SJSA1 (cell line): ENCODE measurements at regions not wholly inside any gene's neighbourhood (a gene's known extent, or its start where the extent isn't known, plus 50 kb on each side); places are given as distances from the start of the nearest gene placed in this dataset.

Experiments
- DNase-seq, 2 experiments: peaks; one replicate each; pipeline ENCODE4 v3.0.0-alpha.2; 2015 to 2020; ENCODE audit warnings: low spot score in 2 of 2, low read depth in 1 of 2
- H3K27ac ChIP-seq: fragments of 250-450 bp; sonication (Bioruptor Pico); 2 replicates; pipeline ENCODE4 v1.5.1; 2020; ENCODE audit warnings: mild to moderate bottlenecking, moderate library complexity
- H3K27me3 ChIP-seq: fragments of 250-450 bp; sonication (Bioruptor Pico); replicated peaks from 2 replicates; pipeline ENCODE4 v1.5.1; 2020; ENCODE audit warnings: mild to moderate bottlenecking, moderate library complexity
- H3K36me3 ChIP-seq: fragments of 250-450 bp; sonication (Bioruptor Pico); 2 replicates; pipeline ENCODE4 v1.5.1; 2020; ENCODE audit warnings: mild to moderate bottlenecking
- H3K4me1 ChIP-seq: fragments of 250-450 bp; sonication (Bioruptor Pico); replicated peaks from 2 replicates; pipeline ENCODE4 v1.6.1; 2021; ENCODE audit warnings: mild to moderate bottlenecking
- H3K4me3 ChIP-seq: fragments of 250-450 bp; sonication (Bioruptor Pico); 2 replicates; pipeline ENCODE4 v1.5.1; 2020; ENCODE audit warnings: mild to moderate bottlenecking
- H3K9me3 ChIP-seq: fragments of 250-450 bp; sonication (Bioruptor Pico); replicated peaks from 2 replicates; pipeline ENCODE4 v1.5.1; 2020; ENCODE audit warnings: mild to moderate bottlenecking

GRCh38 chr16:62477796-62478195 lies 441.6 kb upstream of the CDH8 start:
- Histone ChIP-seq H3K27ac (no peak overlapping the region), H3K4me1 (no peaks in the 10 kb centered on the region), H3K4me3 (no peak overlapping the region), H3K36me3 (no peaks in the 10 kb centered on the region), H3K27me3 (no peaks in the 10 kb centered on the region), H3K9me3 (peaks cover 5% of the 10 kb centered on the region; the same call in 1 of the 2 replicates)
- DNase-seq: no peak

- no peak for DNase-seq
- Histone ChIP-seq H3K9me3 (peaks cover 10% of the 10 kb centered on the region), H3K27me3 (no peaks in the 10 kb centered on the region), H3K4me1 (no peaks in the 10 kb centered on the region), H3K36me3 (no peaks in the 10 kb centered on the region), H3K4me3 (no peak overlapping the region), H3K27ac (no peak overlapping the region)
These were observed 439.3 kb upstream of the CDH8 start for GRCh38 chr16:62475573-62475972.

- DNase-seq: no peak
- Histone ChIP-seq H3K27me3 (no peaks in the 10 kb centered on the region), H3K27ac (no peak overlapping the region), H3K4me3 (no peak overlapping the region), H3K9me3 (0 out of 2 replicates have a peak, but pooled peaks cover 3% of the 10 kb centered on the region), H3K4me1 (no peaks in the 10 kb centered on the region), H3K36me3 (no peaks in the 10 kb centered on the region)
These were observed 426.7 kb upstream of the CDH8 start for GRCh38 chr16:62462971-62463370.

- Histone ChIP-seq H3K36me3 (no peaks in the 10 kb centered on the region), H3K9me3 (no peaks in the 10 kb centered on the region), H3K27ac (no peak overlapping the region), H3K27me3 (no peaks in the 10 kb centered on the region), H3K4me1 (no peaks in the 10 kb centered on the region), H3K4me3 (no peak overlapping the region)
- no peak for DNase-seq
These were observed 414.1 kb upstream of the CDH8 start for GRCh38 chr16:62450291-62450690.

- Histone ChIP-seq H3K9me3 (no peaks in the 10 kb centered on the region), H3K27me3 (no peaks in the 10 kb centered on the region), H3K27ac (no peak overlapping the region), H3K36me3 (no peaks in the 10 kb centered on the region), H3K4me1 (no peaks in the 10 kb centered on the region), H3K4me3 (no peak overlapping the region)
- DNase-seq: no peak
These were observed 409.7 kb upstream of the CDH8 start for GRCh38 chr16:62445909-62446308.

- Histone ChIP-seq H3K27ac (no peak overlapping the region), H3K36me3 (no peaks in the 10 kb centered on the region)
- DNase-seq: no peak
These were observed 388.0 kb upstream of the CDH8 start for GRCh38 chr16:62424206-62424605.

GRCh38 chr16:62408760-62409159 lies 372.5 kb upstream of the CDH8 start:
- Histone ChIP-seq H3K4me3 (no peak overlapping the region), H3K4me1 (no peaks in the 10 kb centered on the region), H3K9me3 (no peaks in the 10 kb centered on the region), H3K36me3 (no peaks in the 10 kb centered on the region), H3K27ac (no peak overlapping the region), H3K27me3 (no peaks in the 10 kb centered on the region)
- DNase-seq: no peak

More at GRCh38 chr16:62424206-62424605, 388.0 kb upstream of the CDH8 start:
- no peaks in the 10 kb centered on the region for H3K27me3 ChIP-seq
- H3K4me1 ChIP-seq: no peaks in the 10 kb centered on the region
- H3K9me3 ChIP-seq: no peaks in the 10 kb centered on the region; the same call in none of the 2 replicates
- H3K4me3 ChIP-seq: no peak overlapping the region

GRCh38 chr16:62406387-62406786 lies 370.1 kb upstream of the CDH8 start:
- H3K4me1 ChIP-seq: no peaks in the 10 kb centered on the region
- H3K27ac ChIP-seq: no peak overlapping the region
- no peaks in the 10 kb centered on the region; the same call in 1 of the 2 replicates for H3K9me3 ChIP-seq
- no peaks in the 10 kb centered on the region for H3K27me3 ChIP-seq
- no peak overlapping the region for H3K4me3 ChIP-seq
- no peaks in the 10 kb centered on the region for H3K36me3 ChIP-seq
- DNase-seq: no peak

GRCh38 chr16:62404842-62405611 lies 368.8 kb upstream of the CDH8 start:
- Histone ChIP-seq H3K36me3 (no peaks in the 10 kb centered on the region), H3K27me3 (no peaks in the 10 kb centered on the region), H3K4me1 (no peaks in the 10 kb centered on the region), H3K27ac (no peak overlapping the region), H3K9me3 (no peaks in the 10 kb centered on the region; the same call in 1 of the 2 replicates), H3K4me3 (no peak overlapping the region)
- DNase-seq: no peak

GRCh38 chr16:62392698-62393097 lies 356.5 kb upstream of the CDH8 start:
- Histone ChIP-seq H3K4me1 (no peaks in the 10 kb centered on the region), H3K36me3 (no peaks in the 10 kb centered on the region), H3K9me3 (no peaks in the 10 kb centered on the region), H3K4me3 (no peak overlapping the region), H3K27ac (no peak overlapping the region), H3K27me3 (no peaks in the 10 kb centered on the region)
- no peak for DNase-seq

- 0 out of 2 replicates have a peak, but pooled peaks cover 2% of the 10 kb centered on the region for H3K9me3 ChIP-seq
- no peak for DNase-seq
- H3K27ac ChIP-seq: no peak overlapping the region
- H3K4me1 ChIP-seq: no peaks in the 10 kb centered on the region
- H3K27me3 ChIP-seq: no peaks in the 10 kb centered on the region
- no peaks in the 10 kb centered on the region for H3K36me3 ChIP-seq
- no peak overlapping the region for H3K4me3 ChIP-seq
These were observed 355.7 kb upstream of the CDH8 start for GRCh38 chr16:62391940-62392339.

GRCh38 chr16:62391134-62391533 lies 354.9 kb upstream of the CDH8 start:
- H3K4me3 ChIP-seq: no peak overlapping the region
- H3K27ac ChIP-seq: no peak overlapping the region

GRCh38 chr16:62390214-62390613 lies 354.0 kb upstream of the CDH8 start:
- Histone ChIP-seq H3K27ac (no peak overlapping the region), H3K4me1 (no peaks in the 10 kb centered on the region), H3K4me3 (no peak overlapping the region), H3K36me3 (no peaks in the 10 kb centered on the region), H3K27me3 (no peaks in the 10 kb centered on the region), H3K9me3 (0 out of 2 replicates have a peak, but pooled peaks cover 2% of the 10 kb centered on the region)
- no peak for DNase-seq

More at GRCh38 chr16:62391134-62391533, 354.9 kb upstream of the CDH8 start:
- 0 out of 2 replicates have a peak, but pooled peaks cover 2% of the 10 kb centered on the region for H3K9me3 ChIP-seq
- H3K27me3 ChIP-seq: no peaks in the 10 kb centered on the region
- H3K4me1 ChIP-seq: no peaks in the 10 kb centered on the region
- no peaks in the 10 kb centered on the region for H3K36me3 ChIP-seq
- DNase-seq: no peak

- Histone ChIP-seq H3K27me3 (no peaks in the 10 kb centered on the region), H3K4me1 (no peaks in the 10 kb centered on the region), H3K36me3 (no peaks in the 10 kb centered on the region), H3K27ac (no peak overlapping the region), H3K4me3 (no peak overlapping the region), H3K9me3 (0 out of 2 replicates have a peak, but pooled peaks cover 2% of the 10 kb centered on the region)
- no peak for DNase-seq
These were observed 350.2 kb upstream of the CDH8 start for GRCh38 chr16:62386411-62386810.
